SK-N-SH (cell line): ENCODE measurements at regions not wholly inside any gene's neighbourhood (a gene's known extent, or its start where the extent isn't known, plus 50 kb on each side); places are given as distances from the start of the nearest gene placed in this dataset.

ENCODE experiments used
- CTCF ChIA-PET: fragments of 300-600, 350-600 bp; formaldehyde crosslinking; extraction: SDS; loops from one replicate; lab custom pipeline; 2021; lab: Yijun Ruan, JAX
- POLR2A ChIA-PET: fragments of 350-600 bp; sonication (Branson Sonifier 250); formaldehyde crosslinking; extraction: SDS; loops from one replicate; lab custom pipeline; 2020; ENCODE audit warnings: antibody characterized with exemption, inconsistent platforms; lab: Yijun Ruan, JAX
- DNase-seq: peaks from one replicate; pipeline ENCODE4 v3.0.0; 2012
- H2AFZ ChIP-seq: fragments of 200-600 bp; sonication (generic); 2 replicates; pipeline ENCODE4 v1.8.1; 2016; ENCODE audit warnings: antibody characterized with exemption, mild to moderate bottlenecking, low read depth
- H3F3A ChIP-seq: fragments of 200-600 bp; sonication (generic); replicated peaks from 2 replicates; pipeline ENCODE3; 2016; ENCODE audit warnings: antibody characterized with exemption, mild to moderate bottlenecking; ENCODE audit not compliant: insufficient read depth
- H3K27ac ChIP-seq, 2 experiments: fragments of 200-500 bp in 1 of 2; fragments of 200-600 bp in 1 of 2; sonication (Bioruptor generic) in 1 of 2; sonication (generic), shearing (Covaris generic) in 1 of 2; 2 replicates each; pipeline versions ENCODE4 v1.5.1 to v1.6.1; 2014 to 2016; ENCODE audit warnings: low read depth in 2 of 2, inconsistent platforms in 1 of 2, low read length in 1 of 2, mild to moderate bottlenecking in 1 of 2, mixed read lengths in 1 of 2
- H3K27me3 ChIP-seq: fragments of 200-600 bp; sonication (generic), shearing (Covaris generic); 2 replicates; pipeline ENCODE4 v1.6.1; 2016; ENCODE audit warnings: mixed run types; ENCODE audit not compliant: insufficient read depth
- H3K36me3 ChIP-seq, 2 experiments: fragments of 200-500 bp in 1 of 2; fragments of 200-600 bp in 1 of 2; sonication (Bioruptor generic) in 1 of 2; sonication (generic) in 1 of 2; replicated peaks in 1 of 2; 2 replicates each; pipeline versions ENCODE3 to v1.5.1; 2014 to 2016; ENCODE audit warnings: low read length in 1 of 2, mild to moderate bottlenecking in 1 of 2; ENCODE audit not compliant: insufficient read depth in 2 of 2, control insufficient read depth in 1 of 2
- H3K4me1 ChIP-seq, 2 experiments: fragments of 200-500 bp in 1 of 2; fragments of 200-600 bp in 1 of 2; sonication (Bioruptor generic) in 1 of 2; sonication (generic), shearing (Covaris generic) in 1 of 2; 2 replicates each; pipeline versions ENCODE4 v1.5.1 to v1.6.1; 2014 to 2016; ENCODE audit warnings: low read depth in 1 of 2, low read length in 1 of 2, mixed run types in 1 of 2; ENCODE audit not compliant: insufficient read depth in 2 of 2, control insufficient read depth in 1 of 2
- H3K4me2 ChIP-seq: fragments of 200-600 bp; sonication (generic), shearing (Covaris generic); 2 replicates; pipeline ENCODE4 v1.6.1; 2017; ENCODE audit warnings: mixed run types
- H3K4me3 ChIP-seq, 2 experiments: fragments of 200-500 bp in 1 of 2; fragments of 200-600 bp in 1 of 2; sonication (Bioruptor generic) in 1 of 2; sonication (generic), shearing (Covaris generic) in 1 of 2; 2 replicates each; pipeline versions ENCODE4 v1.5.1 to v1.8.1; 2014 to 2016; ENCODE audit warnings: low read depth in 2 of 2, inconsistent platforms in 1 of 2, low read length in 1 of 2, mild to moderate bottlenecking in 1 of 2, mixed read lengths in 1 of 2, moderate library complexity in 1 of 2
- H3K79me2 ChIP-seq: fragments of 200-600 bp; sonication (generic); 2 replicates; pipeline ENCODE4 v1.8.1; 2017; ENCODE audit warnings: mild to moderate bottlenecking; ENCODE audit not compliant: insufficient read depth
- H3K9ac ChIP-seq: fragments of 200-600 bp; sonication (generic); 2 replicates; pipeline ENCODE4 v1.6.1; 2017; ENCODE audit warnings: mixed run types
- H3K9me2 ChIP-seq: fragments of 200-600 bp; sonication (generic); 2 replicates; pipeline ENCODE4 v1.6.1; 2017; ENCODE audit warnings: mixed run types
- H3K9me3 ChIP-seq: fragments of 200-600 bp; sonication (generic); 2 replicates; pipeline ENCODE4 v1.6.1; 2017; ENCODE audit warnings: mixed run types, mild to moderate bottlenecking, moderate library complexity
- H4K20me1 ChIP-seq: fragments of 200-600 bp; sonication (generic); 2 replicates; pipeline ENCODE4 v1.6.1; 2017; ENCODE audit warnings: mild to moderate bottlenecking, mixed run types; ENCODE audit not compliant: insufficient read depth
- CHD2 ChIP-seq: fragments of 150-350 bp; IDR thresholded peaks from 2 replicates; pipeline ENCODE4 v1.6.1; 2018; ENCODE audit warnings: low read length; ENCODE audit not compliant: partially characterized antibody
- ELF1 ChIP-seq: IDR thresholded peaks from 2 replicates; pipeline ENCODE4 v1.4.0; 2012
- FOSL2 ChIP-seq: IDR thresholded peaks from 2 replicates; pipeline ENCODE4 v1.4.0; 2012; ENCODE audit warnings: low read depth, mild to moderate bottlenecking, moderate library complexity, borderline replicate concordance
- FOXJ3 ChIP-seq: sonication (generic); formaldehyde crosslinking; IDR thresholded peaks from 2 replicates; pipeline ENCODE4 v1.5.1; 2020; ENCODE audit warnings: mild to moderate bottlenecking, missing genetic modification reagents
- FOXM1 ChIP-seq: IDR thresholded peaks from 2 replicates; pipeline ENCODE4 v1.4.0; 2012; ENCODE audit warnings: low read depth, mild to moderate bottlenecking
- GATA2 ChIP-seq: sonication (generic); formaldehyde crosslinking; IDR thresholded peaks from 2 replicates; pipeline ENCODE4 v1.5.0; 2020; ENCODE audit warnings: mild to moderate bottlenecking, missing genetic modification reagents
- NRF1 ChIP-seq: IDR thresholded peaks from 2 replicates; pipeline ENCODE4 v1.6.1; 2012; ENCODE audit warnings: low read depth, mild to moderate bottlenecking, low read length
- RAD21 ChIP-seq: IDR thresholded peaks from 2 replicates; pipeline ENCODE4 v1.6.1; 2012; ENCODE audit warnings: mild to moderate bottlenecking, low read length
- RCOR1 ChIP-seq: fragments of 150-350 bp; IDR thresholded peaks from 2 replicates; pipeline ENCODE4 v1.6.1; 2017; ENCODE audit warnings: antibody characterized with exemption, low read length
- SIN3A ChIP-seq: IDR thresholded peaks from 2 replicates; pipeline ENCODE4 v1.6.1; 2012; ENCODE audit warnings: low read depth, mild to moderate bottlenecking, low read length, moderate library complexity, borderline replicate concordance
- SMC3 ChIP-seq: IDR thresholded peaks from 2 replicates; pipeline ENCODE4 v1.6.1; 2012; ENCODE audit warnings: low read depth, low read length, improper control_type of control experiment
- TAF1 ChIP-seq: IDR thresholded peaks from 2 replicates; pipeline ENCODE4 v1.6.1; 2012; ENCODE audit warnings: low read depth, mild to moderate bottlenecking, low read length, moderate library complexity, borderline replicate concordance
- TCF12 ChIP-seq: IDR thresholded peaks from 2 replicates; pipeline ENCODE4 v1.4.0; 2012
- TEAD4 ChIP-seq: IDR thresholded peaks from 2 replicates; pipeline ENCODE4 v1.4.0; 2012; ENCODE audit warnings: mild to moderate bottlenecking, borderline replicate concordance; ENCODE audit not compliant: insufficient read depth
- YY1 ChIP-seq: IDR thresholded peaks from 2 replicates; pipeline ENCODE4 v1.4.0; 2012; ENCODE audit warnings: low read depth, mild to moderate bottlenecking
- WGBS: methylation state at CpG from one replicate; pipeline ENCODE4 v1.1.6; 2017; ENCODE audit warnings: low lambda C conversion rate; 5-methylcytosine and 5-hydroxymethylcytosine counted together
- TF ChIP-seq, protein P1 (sequence below): IDR thresholded peaks from 2 replicates; pipeline ENCODE4; 2012
- TF ChIP-seq, protein P2 (sequence below): IDR thresholded peaks from 2 replicates; pipeline ENCODE4 v1.4.0; 2012; ENCODE audit warnings: low read depth
- TF ChIP-seq, protein P3 (sequence below): IDR thresholded peaks from 2 replicates; pipeline ENCODE4 v1.6.1; 2012; ENCODE audit warnings: mild to moderate bottlenecking, low read depth, low read length, moderate library complexity
- TF ChIP-seq, protein P4 (sequence below): fragments of 150-350 bp; IDR thresholded peaks from 2 replicates; pipeline ENCODE4 v1.6.1; 2016; ENCODE audit warnings: mild to moderate bottlenecking, low read depth, low read length
- TF ChIP-seq, protein P5 (sequence below): fragments of 150-350 bp; IDR thresholded peaks from 2 replicates; pipeline ENCODE4 v1.6.1; 2017; ENCODE audit warnings: antibody characterized with exemption, low read length, low read depth, borderline replicate concordance
- TF ChIP-seq, protein P6 (sequence below): IDR thresholded peaks from 2 replicates; pipeline ENCODE4 v1.4.0; 2012; ENCODE audit warnings: low read depth, borderline replicate concordance

DNA sequence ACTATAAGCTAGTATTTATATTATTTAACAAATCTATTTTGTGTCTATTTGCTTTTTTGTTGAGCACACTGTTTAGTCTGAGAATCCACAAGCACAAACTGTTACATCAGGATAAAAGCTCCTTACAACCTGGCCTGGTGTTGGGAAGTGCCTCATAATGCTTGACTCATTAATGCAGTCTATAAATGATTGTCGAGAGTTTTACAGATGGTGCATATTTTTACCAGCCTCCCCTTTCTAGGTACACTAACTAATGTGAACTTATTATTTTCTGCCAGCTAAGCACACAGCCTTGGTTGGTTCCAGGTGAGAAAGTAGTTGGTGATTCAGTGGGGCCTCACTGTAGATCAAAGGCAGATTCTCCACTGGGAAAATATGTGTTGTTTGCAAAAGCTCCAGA, 151.0 kb upstream of the ADAMTS16 start:
- CTCF ChIA-PET, result interaction anchor here (0.7 to 1.1 kb wide), 2 partner anchors 121 to 127 kb away, joined by 3 read pairs; no protein-coding TSS in a partner anchor
- TF ChIP-seq FOSL2 (no peak), CHD2 (no peak), GATA2 (CRISPR knock-in tag) (no peak), YY1 (no peak), FOXM1 (no peak), NRF1 (no peak)
- TF ChIP-seq, protein P1, sequence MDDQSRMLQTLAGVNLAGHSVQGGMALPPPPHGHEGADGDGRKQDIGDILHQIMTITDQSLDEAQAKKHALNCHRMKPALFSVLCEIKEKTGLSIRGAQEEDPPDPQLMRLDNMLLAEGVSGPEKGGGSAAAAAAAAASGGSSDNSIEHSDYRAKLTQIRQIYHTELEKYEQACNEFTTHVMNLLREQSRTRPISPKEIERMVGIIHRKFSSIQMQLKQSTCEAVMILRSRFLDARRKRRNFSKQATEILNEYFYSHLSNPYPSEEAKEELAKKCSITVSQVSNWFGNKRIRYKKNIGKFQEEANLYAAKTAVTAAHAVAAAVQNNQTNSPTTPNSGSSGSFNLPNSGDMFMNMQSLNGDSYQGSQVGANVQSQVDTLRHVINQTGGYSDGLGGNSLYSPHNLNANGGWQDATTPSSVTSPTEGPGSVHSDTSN, result no peak
- TF ChIP-seq, protein P2, sequence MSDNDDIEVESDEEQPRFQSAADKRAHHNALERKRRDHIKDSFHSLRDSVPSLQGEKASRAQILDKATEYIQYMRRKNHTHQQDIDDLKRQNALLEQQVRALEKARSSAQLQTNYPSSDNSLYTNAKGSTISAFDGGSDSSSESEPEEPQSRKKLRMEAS, result no peak
- no peak overlapping the region for H3K4me2 ChIP-seq
- no peak overlapping the region for H3K27ac ChIP-seq
- H3K36me3 ChIP-seq, result no peaks in the 10 kb centered on the region
- 50% methylated on average over 1 of the region's 1 CpG for WGBS
- no peaks in the 10 kb centered on the region for H3F3A ChIP-seq
- no peak overlapping the region for H3K4me3 ChIP-seq
- no peaks in the 10 kb centered on the region for H3K9me3 ChIP-seq
- no peak overlapping the region for H2AFZ ChIP-seq
- H4K20me1 ChIP-seq, result no peaks in the 10 kb centered on the region
- no peaks in the 10 kb centered on the region for H3K9me2 ChIP-seq
- no peak for DNase-seq
- H3K4me1 ChIP-seq, result no peaks in the 10 kb centered on the region; a peak in 1 of 4 replicates
- no peaks in the 10 kb centered on the region for H3K79me2 ChIP-seq
- POLR2A ChIA-PET, result no interaction called here
- no peak overlapping the region for H3K9ac ChIP-seq
- H3K27me3 ChIP-seq, result no peaks in the 10 kb centered on the region

DNA sequence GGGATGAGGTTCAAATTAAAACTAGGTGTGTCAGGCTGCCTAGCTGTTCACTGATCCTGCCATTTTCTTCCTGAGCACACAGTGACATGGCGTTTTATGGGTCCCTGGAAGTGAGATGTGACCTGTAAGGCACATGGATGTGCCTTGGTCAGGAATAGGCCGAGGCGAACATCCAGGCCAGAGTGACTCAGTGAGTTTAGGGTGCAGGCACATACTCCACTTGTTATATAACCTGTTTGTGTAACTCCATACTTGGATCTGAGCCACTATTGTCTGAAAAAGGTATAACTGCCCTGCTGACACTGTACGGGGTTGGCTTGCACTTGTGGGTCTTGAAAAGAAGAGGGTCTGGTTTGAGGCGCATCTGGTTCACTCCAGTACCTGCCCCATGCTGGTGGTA, 150.1 kb upstream of the ADAMTS16 start:
- DNase-seq, result no peak
- Histone ChIP-seq H4K20me1 (no peaks in the 10 kb centered on the region), H3K36me3 (no peaks in the 10 kb centered on the region), H3K4me1 (no peaks in the 10 kb centered on the region; a peak in 1 of 4 replicates), H3K27ac (no peak overlapping the region), H3F3A (no peaks in the 10 kb centered on the region), H3K4me2 (no peak overlapping the region), H3K9ac (no peak overlapping the region), H3K9me2 (no peaks in the 10 kb centered on the region), H3K4me3 (no peak overlapping the region), H3K27me3 (no peaks in the 10 kb centered on the region), H3K9me3 (no peaks in the 10 kb centered on the region), H2AFZ (no peak overlapping the region), H3K79me2 (no peaks in the 10 kb centered on the region)
- CTCF ChIA-PET, result no interaction called here
- POLR2A ChIA-PET, result no interaction called here
- 27% methylated on average over 3 of the region's 5 CpGs for WGBS
- TF ChIP-seq RCOR1 (no peak), SMC3 (no peak), ELF1 (no peak), TCF12 (no peak), SIN3A (no peak), TEAD4 (no peak), TAF1 (no peak), RAD21 (no peak), FOXJ3 (no peak)
- TF ChIP-seq, protein P3, sequence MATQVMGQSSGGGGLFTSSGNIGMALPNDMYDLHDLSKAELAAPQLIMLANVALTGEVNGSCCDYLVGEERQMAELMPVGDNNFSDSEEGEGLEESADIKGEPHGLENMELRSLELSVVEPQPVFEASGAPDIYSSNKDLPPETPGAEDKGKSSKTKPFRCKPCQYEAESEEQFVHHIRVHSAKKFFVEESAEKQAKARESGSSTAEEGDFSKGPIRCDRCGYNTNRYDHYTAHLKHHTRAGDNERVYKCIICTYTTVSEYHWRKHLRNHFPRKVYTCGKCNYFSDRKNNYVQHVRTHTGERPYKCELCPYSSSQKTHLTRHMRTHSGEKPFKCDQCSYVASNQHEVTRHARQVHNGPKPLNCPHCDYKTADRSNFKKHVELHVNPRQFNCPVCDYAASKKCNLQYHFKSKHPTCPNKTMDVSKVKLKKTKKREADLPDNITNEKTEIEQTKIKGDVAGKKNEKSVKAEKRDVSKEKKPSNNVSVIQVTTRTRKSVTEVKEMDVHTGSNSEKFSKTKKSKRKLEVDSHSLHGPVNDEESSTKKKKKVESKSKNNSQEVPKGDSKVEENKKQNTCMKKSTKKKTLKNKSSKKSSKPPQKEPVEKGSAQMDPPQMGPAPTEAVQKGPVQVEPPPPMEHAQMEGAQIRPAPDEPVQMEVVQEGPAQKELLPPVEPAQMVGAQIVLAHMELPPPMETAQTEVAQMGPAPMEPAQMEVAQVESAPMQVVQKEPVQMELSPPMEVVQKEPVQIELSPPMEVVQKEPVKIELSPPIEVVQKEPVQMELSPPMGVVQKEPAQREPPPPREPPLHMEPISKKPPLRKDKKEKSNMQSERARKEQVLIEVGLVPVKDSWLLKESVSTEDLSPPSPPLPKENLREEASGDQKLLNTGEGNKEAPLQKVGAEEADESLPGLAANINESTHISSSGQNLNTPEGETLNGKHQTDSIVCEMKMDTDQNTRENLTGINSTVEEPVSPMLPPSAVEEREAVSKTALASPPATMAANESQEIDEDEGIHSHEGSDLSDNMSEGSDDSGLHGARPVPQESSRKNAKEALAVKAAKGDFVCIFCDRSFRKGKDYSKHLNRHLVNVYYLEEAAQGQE, result no peak
- TF ChIP-seq, protein P4, sequence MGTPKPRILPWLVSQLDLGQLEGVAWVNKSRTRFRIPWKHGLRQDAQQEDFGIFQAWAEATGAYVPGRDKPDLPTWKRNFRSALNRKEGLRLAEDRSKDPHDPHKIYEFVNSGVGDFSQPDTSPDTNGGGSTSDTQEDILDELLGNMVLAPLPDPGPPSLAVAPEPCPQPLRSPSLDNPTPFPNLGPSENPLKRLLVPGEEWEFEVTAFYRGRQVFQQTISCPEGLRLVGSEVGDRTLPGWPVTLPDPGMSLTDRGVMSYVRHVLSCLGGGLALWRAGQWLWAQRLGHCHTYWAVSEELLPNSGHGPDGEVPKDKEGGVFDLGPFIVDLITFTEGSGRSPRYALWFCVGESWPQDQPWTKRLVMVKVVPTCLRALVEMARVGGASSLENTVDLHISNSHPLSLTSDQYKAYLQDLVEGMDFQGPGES, result no peak
- TF ChIP-seq, protein P5, sequence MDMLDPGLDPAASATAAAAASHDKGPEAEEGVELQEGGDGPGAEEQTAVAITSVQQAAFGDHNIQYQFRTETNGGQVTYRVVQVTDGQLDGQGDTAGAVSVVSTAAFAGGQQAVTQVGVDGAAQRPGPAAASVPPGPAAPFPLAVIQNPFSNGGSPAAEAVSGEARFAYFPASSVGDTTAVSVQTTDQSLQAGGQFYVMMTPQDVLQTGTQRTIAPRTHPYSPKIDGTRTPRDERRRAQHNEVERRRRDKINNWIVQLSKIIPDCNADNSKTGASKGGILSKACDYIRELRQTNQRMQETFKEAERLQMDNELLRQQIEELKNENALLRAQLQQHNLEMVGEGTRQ, result no peak
- TF ChIP-seq, protein P6, sequence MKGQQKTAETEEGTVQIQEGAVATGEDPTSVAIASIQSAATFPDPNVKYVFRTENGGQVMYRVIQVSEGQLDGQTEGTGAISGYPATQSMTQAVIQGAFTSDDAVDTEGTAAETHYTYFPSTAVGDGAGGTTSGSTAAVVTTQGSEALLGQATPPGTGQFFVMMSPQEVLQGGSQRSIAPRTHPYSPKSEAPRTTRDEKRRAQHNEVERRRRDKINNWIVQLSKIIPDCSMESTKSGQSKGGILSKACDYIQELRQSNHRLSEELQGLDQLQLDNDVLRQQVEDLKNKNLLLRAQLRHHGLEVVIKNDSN, result no peak
